ENCODE measurements at regions not wholly inside any gene's neighbourhood (a gene's known extent, or its start where the extent isn't known, plus 50 kb on each side); places are given as distances from the start of the nearest gene placed in this dataset.

DNA sequence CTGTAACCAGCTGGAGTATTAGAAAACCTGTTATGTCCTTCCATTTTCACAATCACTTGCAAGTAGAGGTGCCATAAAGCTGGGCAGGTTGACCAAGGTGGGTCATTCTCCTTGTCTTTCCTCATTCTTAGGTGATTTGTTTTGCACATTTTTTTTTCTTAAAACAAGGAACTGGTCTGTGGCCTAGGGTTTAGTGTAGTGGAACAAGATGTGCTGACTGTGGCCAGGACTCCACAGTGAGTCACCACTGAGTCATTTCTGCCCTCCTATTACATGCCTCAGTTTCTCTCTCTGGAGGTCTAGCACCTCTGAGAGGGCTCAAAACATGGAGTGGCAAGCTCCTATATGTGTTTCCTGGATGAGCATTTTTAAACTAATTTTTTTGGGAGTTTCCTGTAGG lies 355.9 kb downstream of the GPM6A start:
- TF ChIP-seq POLR2A (IDR thresholded peaks at IDR 0.05), result no peak
- TF ChIP-seq, protein P1, sequence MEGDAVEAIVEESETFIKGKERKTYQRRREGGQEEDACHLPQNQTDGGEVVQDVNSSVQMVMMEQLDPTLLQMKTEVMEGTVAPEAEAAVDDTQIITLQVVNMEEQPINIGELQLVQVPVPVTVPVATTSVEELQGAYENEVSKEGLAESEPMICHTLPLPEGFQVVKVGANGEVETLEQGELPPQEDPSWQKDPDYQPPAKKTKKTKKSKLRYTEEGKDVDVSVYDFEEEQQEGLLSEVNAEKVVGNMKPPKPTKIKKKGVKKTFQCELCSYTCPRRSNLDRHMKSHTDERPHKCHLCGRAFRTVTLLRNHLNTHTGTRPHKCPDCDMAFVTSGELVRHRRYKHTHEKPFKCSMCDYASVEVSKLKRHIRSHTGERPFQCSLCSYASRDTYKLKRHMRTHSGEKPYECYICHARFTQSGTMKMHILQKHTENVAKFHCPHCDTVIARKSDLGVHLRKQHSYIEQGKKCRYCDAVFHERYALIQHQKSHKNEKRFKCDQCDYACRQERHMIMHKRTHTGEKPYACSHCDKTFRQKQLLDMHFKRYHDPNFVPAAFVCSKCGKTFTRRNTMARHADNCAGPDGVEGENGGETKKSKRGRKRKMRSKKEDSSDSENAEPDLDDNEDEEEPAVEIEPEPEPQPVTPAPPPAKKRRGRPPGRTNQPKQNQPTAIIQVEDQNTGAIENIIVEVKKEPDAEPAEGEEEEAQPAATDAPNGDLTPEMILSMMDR (IDR thresholded peaks at IDR 0.05), result no peak
- Histone ChIP-seq H3K27me3 (no peaks in the 10 kb centered on the region), H3K36me3 (no peaks in the 10 kb centered on the region), H3K4me3 (no peak overlapping the region), H3K27ac (no peak overlapping the region), H3K4me1 (no peaks in the 10 kb centered on the region), H3K9me3 (peaks cover 0 to 14% (median 5%) of the 10 kb centered on the region in 12 donors)
- intact Hi-C loops (cut with DNase I), result no loop called here
- no peak for ATAC-seq
- no peak for DNase-seq

DNA sequence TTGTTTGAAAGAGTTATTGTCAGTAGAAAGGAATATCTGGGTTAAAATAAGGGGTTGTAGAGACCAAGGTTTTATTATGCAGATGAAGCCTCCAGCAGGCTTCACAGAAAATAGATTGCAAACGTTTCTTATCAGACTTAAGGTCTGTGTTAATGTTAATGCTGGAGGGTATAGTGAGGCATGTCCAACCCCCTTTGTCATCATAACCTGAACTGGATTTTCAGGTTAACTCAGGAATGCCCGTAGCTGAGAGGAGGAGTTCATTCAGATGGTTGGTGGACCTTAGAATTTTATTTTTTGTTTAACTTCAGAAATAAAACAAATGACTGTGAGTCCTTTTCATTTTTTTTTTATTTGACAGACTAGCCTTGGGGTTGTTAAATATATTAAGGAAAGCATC lies 354.1 kb downstream of the GPM6A start:
- H3K36me3 ChIP-seq, result no peaks in the 10 kb centered on the region
- intact Hi-C loops (cut with DNase I), result no loop called here
- TF ChIP-seq, protein P1 (IDR thresholded peaks at IDR 0.05), result no peak
- no peak for TF ChIP-seq POLR2A (IDR thresholded peaks at IDR 0.05)
- no peak overlapping the region for H3K4me3 ChIP-seq
- no peaks in the 10 kb centered on the region for H3K27me3 ChIP-seq
- H3K9me3 ChIP-seq, result peaks cover 0 to 14% (median 5%) of the 10 kb centered on the region in 12 donors
- no peak for ATAC-seq
- H3K4me1 ChIP-seq, result no peaks in the 10 kb centered on the region
- DNase-seq, result no peak
- H3K27ac ChIP-seq, result no peak overlapping the region
- 41 to 52% (median 45%) methylated on average over 2 of the region's 2 CpGs for WGBS, 4 donors

DNA sequence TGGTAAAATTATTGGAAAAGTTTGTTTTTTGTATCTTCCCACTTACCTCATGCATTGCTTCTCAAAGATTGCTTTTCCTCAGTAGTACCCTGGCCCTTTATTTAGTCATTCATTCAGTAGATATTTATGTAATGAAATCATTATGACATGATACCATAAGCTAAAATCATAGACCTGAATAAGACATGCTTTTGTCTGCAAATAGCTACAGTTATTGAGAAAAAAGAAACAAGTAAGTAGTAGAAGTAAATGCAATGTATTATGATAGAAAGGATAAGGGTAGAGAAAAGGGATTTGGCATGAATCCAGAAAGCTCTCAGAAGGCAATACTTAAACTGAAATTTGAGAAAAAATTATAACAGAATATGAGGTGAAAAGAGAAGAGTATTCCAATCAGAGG lies 352.5 kb downstream of the GPM6A start:
- ATAC-seq (no peak), DNase-seq (no peak)
- Histone ChIP-seq H3K4me3 (no peak overlapping the region), H3K27me3 (no peaks in the 10 kb centered on the region), H3K9me3 (peaks cover 0 to 14% (median 5%) of the 10 kb centered on the region in 12 donors), H3K36me3 (no peaks in the 10 kb centered on the region), H3K27ac (no peak overlapping the region), H3K4me1 (no peaks in the 10 kb centered on the region)
- TF ChIP-seq POLR2A (IDR thresholded peaks at IDR 0.05), result no peak
- TF ChIP-seq, protein P1 (IDR thresholded peaks at IDR 0.05), result no peak
- intact Hi-C loops (cut with DNase I), result no loop called here

DNA sequence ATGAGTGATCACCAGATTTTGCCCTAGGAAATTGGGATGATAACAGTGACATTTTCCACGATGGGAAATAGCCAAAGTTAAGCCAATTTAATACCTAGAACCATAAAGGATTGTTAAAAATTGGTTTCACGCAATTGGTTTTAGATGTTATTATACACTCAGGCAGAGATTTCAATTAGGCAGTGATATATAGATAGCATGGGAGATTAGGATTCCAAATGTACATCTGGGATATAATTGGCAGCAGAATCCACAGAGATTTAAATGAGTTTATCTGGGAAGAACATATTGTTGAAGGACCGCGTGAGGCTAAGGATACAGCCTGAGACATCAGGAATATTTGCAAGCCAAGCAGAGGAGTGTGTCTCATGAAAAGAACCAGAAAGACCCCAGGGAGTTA lies 351.6 kb downstream of the GPM6A start:
- H3K4me1 ChIP-seq, result no peaks in the 10 kb centered on the region
- WGBS, 4 donors, result 53 to 67% (median 59%) methylated on average over 4 of the region's 4 CpGs
- ATAC-seq, result no peak

More for the DNA sequence above, 351.6 kb downstream of the GPM6A start:
- Histone ChIP-seq H3K36me3 (no peaks in the 10 kb centered on the region), H3K4me3 (no peak overlapping the region), H3K27ac (no peak overlapping the region), H3K9me3 (peaks cover 0 to 8% (median under 1%) of the 10 kb centered on the region in 12 donors), H3K27me3 (no peaks in the 10 kb centered on the region)
- no peak for DNase-seq
- no peak for TF ChIP-seq POLR2A (IDR thresholded peaks at IDR 0.05)
- TF ChIP-seq, protein P1 (IDR thresholded peaks at IDR 0.05), result no peak
- intact Hi-C loops (cut with DNase I), result no loop called here
